DND-41 (cell line): ENCODE measurements at regions not wholly inside any gene's neighbourhood (a gene's known extent, or its start where the extent isn't known, plus 50 kb on each side); places are given as distances from the start of the nearest gene placed in this dataset.

Source experiments
- ATAC-seq: fragments of 200-7000 bp; cut with Tn5 transposase; 3 replicates; pipeline ENCODE4 v1.9.1; 2021; ENCODE audit warnings: low read depth; ENCODE audit not compliant: insufficient read depth
- DNase-seq: peaks from one replicate; pipeline ENCODE4 v3.0.0-alpha.2; 2020
- H2AFZ ChIP-seq: 2 replicates; pipeline ENCODE4 v1.6.0; 2012; ENCODE audit warnings: low read depth, low read length
- H3K27ac ChIP-seq: 2 replicates; pipeline ENCODE4 v1.5.1; 2012; ENCODE audit warnings: low read length, inconsistent platforms
- H3K27me3 ChIP-seq: fragments of 200-600 bp; sonication (generic); 2 replicates; pipeline ENCODE4 v1.6.0; 2012; ENCODE audit warnings: low read length, mild to moderate bottlenecking, inconsistent platforms; ENCODE audit not compliant: insufficient read depth, poor library complexity
- H3K36me3 ChIP-seq: 2 replicates; pipeline ENCODE4 v1.5.1; 2012; ENCODE audit warnings: low read length, inconsistent platforms; ENCODE audit not compliant: insufficient read depth
- H3K4me1 ChIP-seq: 2 replicates; pipeline ENCODE4 v1.5.1; 2012; ENCODE audit warnings: mild to moderate bottlenecking, low read length; ENCODE audit not compliant: insufficient read depth
- H3K4me2 ChIP-seq: 2 replicates; pipeline ENCODE4 v1.6.0; 2012; ENCODE audit warnings: mild to moderate bottlenecking, moderate library complexity, low read length, inconsistent platforms; ENCODE audit not compliant: insufficient read depth
- H3K4me3 ChIP-seq, 2 experiments: fragments of 200-600 bp in 1 of 2; shearing (Covaris generic) in 1 of 2; 2 replicates each; pipeline ENCODE4 v1.5.1; 2012 to 2016; ENCODE audit warnings: inconsistent platforms in 2 of 2, low read length in 2 of 2, mild to moderate bottlenecking in 2 of 2, low read depth in 1 of 2, moderate library complexity in 1 of 2
- H3K79me2 ChIP-seq: 2 replicates; pipeline ENCODE4 v1.6.0; 2012; ENCODE audit warnings: low read length, inconsistent platforms; ENCODE audit not compliant: insufficient read depth
- H3K9ac ChIP-seq: 2 replicates; pipeline ENCODE4 v1.6.0; 2012; ENCODE audit warnings: low read depth, mild to moderate bottlenecking, inconsistent platforms, low read length, moderate library complexity
- H3K9me3 ChIP-seq: 2 replicates; pipeline ENCODE4 v1.5.1; 2012; ENCODE audit warnings: low read length, moderate library complexity, mild to moderate bottlenecking, inconsistent platforms; ENCODE audit not compliant: insufficient read depth, severe bottlenecking
- H4K20me1 ChIP-seq: 2 replicates; pipeline ENCODE4 v1.6.0; 2012; ENCODE audit warnings: low read length; ENCODE audit not compliant: insufficient read depth
- EZH2 ChIP-seq: IDR thresholded peaks from 3 replicates; pipeline ENCODE4 v1.6.1; 2012; ENCODE audit warnings: borderline replicate concordance, low read depth, mild to moderate bottlenecking, moderate library complexity, low read length, inconsistent platforms; ENCODE audit not compliant: severe bottlenecking
- TF ChIP-seq, protein P1 (sequence below): IDR thresholded peaks from 2 replicates; pipeline ENCODE4 v1.5.1; 2012; ENCODE audit warnings: borderline replicate concordance, low read length, moderate library complexity, mild to moderate bottlenecking; ENCODE audit not compliant: poor library complexity, severe bottlenecking; ENCODE audit errors: extremely low read depth

DNA sequence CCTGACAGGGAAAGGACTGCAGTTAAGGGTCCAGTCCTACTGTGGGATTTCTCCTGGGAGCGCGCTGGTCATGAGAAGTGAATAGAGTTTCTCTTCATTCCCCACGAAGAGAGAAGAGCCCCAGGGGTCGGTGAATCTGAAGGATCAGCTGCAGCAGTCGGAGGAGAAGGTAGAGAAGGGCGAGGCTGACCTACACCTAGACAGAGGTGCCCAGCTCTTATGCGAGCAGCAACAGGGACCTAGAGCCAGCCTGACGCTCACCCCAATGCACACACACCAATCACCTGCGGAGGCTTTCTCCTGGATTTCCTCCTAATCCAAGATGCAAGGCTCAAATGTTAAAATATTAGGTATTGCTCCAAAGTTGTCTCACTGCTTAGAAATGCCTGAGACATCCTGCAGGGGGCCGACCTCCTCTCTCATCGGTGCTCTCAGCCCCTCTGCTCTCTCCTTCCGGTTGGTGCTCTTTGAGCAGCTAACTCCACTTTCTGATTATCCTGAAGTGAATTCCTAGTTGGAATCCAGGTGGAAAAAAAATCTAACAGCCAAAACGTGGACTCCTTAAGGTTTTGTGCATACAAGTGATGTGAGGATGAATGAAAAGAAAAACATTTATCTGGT is 176.4 kb downstream of the AHR start:
- TF ChIP-seq, protein P1, sequence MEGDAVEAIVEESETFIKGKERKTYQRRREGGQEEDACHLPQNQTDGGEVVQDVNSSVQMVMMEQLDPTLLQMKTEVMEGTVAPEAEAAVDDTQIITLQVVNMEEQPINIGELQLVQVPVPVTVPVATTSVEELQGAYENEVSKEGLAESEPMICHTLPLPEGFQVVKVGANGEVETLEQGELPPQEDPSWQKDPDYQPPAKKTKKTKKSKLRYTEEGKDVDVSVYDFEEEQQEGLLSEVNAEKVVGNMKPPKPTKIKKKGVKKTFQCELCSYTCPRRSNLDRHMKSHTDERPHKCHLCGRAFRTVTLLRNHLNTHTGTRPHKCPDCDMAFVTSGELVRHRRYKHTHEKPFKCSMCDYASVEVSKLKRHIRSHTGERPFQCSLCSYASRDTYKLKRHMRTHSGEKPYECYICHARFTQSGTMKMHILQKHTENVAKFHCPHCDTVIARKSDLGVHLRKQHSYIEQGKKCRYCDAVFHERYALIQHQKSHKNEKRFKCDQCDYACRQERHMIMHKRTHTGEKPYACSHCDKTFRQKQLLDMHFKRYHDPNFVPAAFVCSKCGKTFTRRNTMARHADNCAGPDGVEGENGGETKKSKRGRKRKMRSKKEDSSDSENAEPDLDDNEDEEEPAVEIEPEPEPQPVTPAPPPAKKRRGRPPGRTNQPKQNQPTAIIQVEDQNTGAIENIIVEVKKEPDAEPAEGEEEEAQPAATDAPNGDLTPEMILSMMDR, result peak; percentile 21
- TF ChIP-seq EZH2, result no peak
- Histone ChIP-seq H3K79me2 (no peaks in the 10 kb centered on the region), H3K36me3 (no peaks in the 10 kb centered on the region), H2AFZ (no peak overlapping the region), H3K9me3 (no peaks in the 10 kb centered on the region), H3K9ac (no peak overlapping the region), H3K4me2 (no peak overlapping the region), H4K20me1 (no peaks in the 10 kb centered on the region), H3K4me1 (no peaks in the 10 kb centered on the region), H3K4me3 (no peak overlapping the region), H3K27ac (no peak overlapping the region), H3K27me3 (no peaks in the 10 kb centered on the region)
- ATAC-seq (no peak; the same call in 2 of the 3 replicates), DNase-seq (no peak)

GRCh38 chr7:17477182-17477581 is 178.7 kb downstream of the AHR start:
- Histone ChIP-seq H3K36me3 (no peaks in the 10 kb centered on the region), H3K4me3 (no peak overlapping the region), H3K27me3 (no peaks in the 10 kb centered on the region), H2AFZ (no peak overlapping the region), H3K4me1 (no peaks in the 10 kb centered on the region), H3K9me3 (no peaks in the 10 kb centered on the region), H3K79me2 (no peaks in the 10 kb centered on the region), H3K4me2 (no peak overlapping the region), H3K9ac (no peak overlapping the region), H4K20me1 (no peaks in the 10 kb centered on the region), H3K27ac (no peak overlapping the region)
- no peak for ATAC-seq
- TF ChIP-seq, protein P1, result no peak
- DNase-seq, result no peak

DNA sequence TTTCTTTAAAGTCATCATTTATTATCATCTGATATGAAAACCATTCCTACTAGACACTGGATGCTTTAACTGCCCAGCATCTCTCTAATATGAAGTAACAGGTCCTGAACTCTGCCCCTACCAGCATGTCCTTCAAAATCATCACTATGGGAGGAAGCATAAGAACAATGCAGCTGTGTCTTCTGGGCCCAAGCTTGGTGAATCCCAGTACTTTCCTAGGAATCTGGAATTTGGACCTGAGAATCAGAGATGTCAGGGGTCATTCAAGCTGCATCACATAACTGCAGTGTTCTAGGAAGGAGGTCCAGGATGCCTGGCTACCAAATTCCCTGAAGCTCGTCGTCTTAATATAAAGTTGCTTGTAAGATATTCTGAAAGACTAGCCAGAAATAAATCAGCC is 182.7 kb downstream of the AHR start:
- H3K27ac ChIP-seq, result no peak overlapping the region
- no peaks in the 10 kb centered on the region for H3K9me3 ChIP-seq
- no peaks in the 10 kb centered on the region for H3K27me3 ChIP-seq
- no peaks in the 10 kb centered on the region for H4K20me1 ChIP-seq
- no peaks in the 10 kb centered on the region for H3K4me1 ChIP-seq
- H3K4me2 ChIP-seq, result no peak overlapping the region
- TF ChIP-seq EZH2, result no peak
- TF ChIP-seq, protein P1, result no peak
- no peaks in the 10 kb centered on the region for H3K79me2 ChIP-seq
- no peak overlapping the region for H2AFZ ChIP-seq
- H3K9ac ChIP-seq, result no peak overlapping the region
- ATAC-seq (no peak), DNase-seq (no peak)
- no peak overlapping the region for H3K4me3 ChIP-seq
- no peaks in the 10 kb centered on the region for H3K36me3 ChIP-seq

- TF ChIP-seq, protein P1, result no peak
- TF ChIP-seq EZH2, result no peak
- no peak for DNase-seq
- H2AFZ ChIP-seq, result no peak overlapping the region
- no peak overlapping the region for H3K27ac ChIP-seq
- H3K9ac ChIP-seq, result no peak overlapping the region
- no peaks in the 10 kb centered on the region for H3K9me3 ChIP-seq
- no peaks in the 10 kb centered on the region for H4K20me1 ChIP-seq
- no peaks in the 10 kb centered on the region for H3K79me2 ChIP-seq
- no peaks in the 10 kb centered on the region for H3K4me1 ChIP-seq
- H3K4me3 ChIP-seq, result no peak overlapping the region
- H3K4me2 ChIP-seq, result no peak overlapping the region
- no peaks in the 10 kb centered on the region for H3K27me3 ChIP-seq
- no peak for ATAC-seq
- no peaks in the 10 kb centered on the region for H3K36me3 ChIP-seq
Observed at GRCh38 chr7:17485368-17485767, 186.9 kb downstream of the AHR start.
